H9 (cell line): ENCODE measurements at regions not wholly inside any gene's neighbourhood (a gene's known extent, or its start where the extent isn't known, plus 50 kb on each side); places are given as distances from the start of the nearest gene placed in this dataset.

Source experiments
- DNase-seq: peaks from one replicate; pipeline ENCODE4 v3.0.0-alpha.2; 2017
- H2AFZ ChIP-seq: one replicate; pipeline ENCODE4 v1.6.1; 2013; ENCODE audit warnings: mild to moderate bottlenecking, low read length, control low read depth, moderate library complexity
- H2AK5ac ChIP-seq: 2 replicates; pipeline ENCODE4 v1.6.1; 2013; ENCODE audit warnings: low read length, control low read depth, mixed read lengths; ENCODE audit not compliant: insufficient read length
- H2BK120ac ChIP-seq: one replicate; pipeline ENCODE4 v1.6.1; 2013; ENCODE audit warnings: low read depth, mild to moderate bottlenecking, low read length, control low read depth, inconsistent platforms; ENCODE audit not compliant: poor library complexity, severe bottlenecking
- H2BK12ac ChIP-seq: 2 replicates; pipeline ENCODE4 v1.6.1; 2013; ENCODE audit warnings: low read length, control low read depth, mixed read lengths, low read depth; ENCODE audit not compliant: insufficient read length
- H2BK15ac ChIP-seq: 2 replicates; pipeline ENCODE4 v1.6.1; 2013; ENCODE audit warnings: low read depth, low read length, control low read depth
- H2BK20ac ChIP-seq: one replicate; pipeline ENCODE4 v1.6.1; 2013; ENCODE audit warnings: low read depth, mild to moderate bottlenecking, low read length, control low read depth, inconsistent platforms; ENCODE audit not compliant: poor library complexity, severe bottlenecking
- H2BK5ac ChIP-seq: 2 replicates; pipeline ENCODE4 v1.6.1; 2013; ENCODE audit warnings: low read length, control low read depth, mixed read lengths; ENCODE audit not compliant: insufficient read length
- H3K14ac ChIP-seq: 2 replicates; pipeline ENCODE4 v1.6.1; 2013; ENCODE audit warnings: low read length, control low read depth; ENCODE audit not compliant: insufficient read depth
- H3K18ac ChIP-seq: 2 replicates; pipeline ENCODE4 v1.6.1; 2013; ENCODE audit warnings: low read depth, mild to moderate bottlenecking, mixed read lengths, low read length, control low read depth; ENCODE audit not compliant: insufficient read length
- H3K23ac ChIP-seq: 2 replicates; pipeline ENCODE4 v1.6.1; 2013; ENCODE audit warnings: low read length, control low read depth, mixed read lengths, low read depth; ENCODE audit not compliant: insufficient read length
- H3K23me2 ChIP-seq: 2 replicates; pipeline ENCODE4 v1.6.1; 2013; ENCODE audit warnings: low read depth, mild to moderate bottlenecking, mixed read lengths, low read length, control low read depth; ENCODE audit not compliant: insufficient read length, poor library complexity, severe bottlenecking
- H3K27ac ChIP-seq: 2 replicates; pipeline ENCODE4 v1.5.1; 2013; ENCODE audit warnings: low read length, control low read depth, mixed read lengths, low read depth; ENCODE audit not compliant: insufficient read length
- H3K27me3 ChIP-seq: 2 replicates; pipeline ENCODE4 v1.6.1; 2013; ENCODE audit warnings: low read length, control low read depth, inconsistent platforms; ENCODE audit not compliant: insufficient read depth
- H3K4ac ChIP-seq: 2 replicates; pipeline ENCODE4 v1.6.1; 2013; ENCODE audit warnings: low read depth, mild to moderate bottlenecking, control low read depth, inconsistent platforms, low read length, moderate library complexity
- H3K4me1 ChIP-seq: 2 replicates; pipeline ENCODE4 v1.6.1; 2013; ENCODE audit warnings: low read length, control low read depth, inconsistent platforms; ENCODE audit not compliant: insufficient read depth
- H3K4me2 ChIP-seq: 2 replicates; pipeline ENCODE4 v1.6.1; 2013; ENCODE audit warnings: low read length, control low read depth, mixed read lengths; ENCODE audit not compliant: insufficient read length, insufficient read depth
- H3K56ac ChIP-seq: 2 replicates; pipeline ENCODE4 v1.6.1; 2013; ENCODE audit warnings: low read depth, mild to moderate bottlenecking, mixed read lengths, low read length, control low read depth; ENCODE audit not compliant: insufficient read length
- H3K79me1 ChIP-seq: 2 replicates; pipeline ENCODE4 v1.6.1; 2013; ENCODE audit warnings: low read depth, mild to moderate bottlenecking, moderate library complexity, low read length, control low read depth, inconsistent platforms; ENCODE audit not compliant: insufficient read depth, poor library complexity, severe bottlenecking
- H3K79me2 ChIP-seq: 2 replicates; pipeline ENCODE4 v1.6.1; 2013; ENCODE audit warnings: low read length, control low read depth, inconsistent platforms; ENCODE audit not compliant: insufficient read depth
- H3K9ac ChIP-seq: 2 replicates; pipeline ENCODE4 v1.6.1; 2013; ENCODE audit warnings: low read length, control low read depth, mixed read lengths; ENCODE audit not compliant: insufficient read length; ENCODE audit errors: extremely low read depth
- H3K9me3 ChIP-seq: one replicate; pipeline ENCODE4 v1.6.1; 2013; ENCODE audit warnings: low read depth, low read length, inconsistent platforms; ENCODE audit not compliant: control insufficient read depth
- H3T11ph ChIP-seq: one replicate; pipeline ENCODE4 v1.6.1; 2013; ENCODE audit warnings: mild to moderate bottlenecking, low read length, control low read depth, inconsistent platforms
- H4K20me1 ChIP-seq: one replicate; pipeline ENCODE4 v1.6.1; 2013; ENCODE audit not compliant: control insufficient read depth, insufficient read length, insufficient read depth
- H4K5ac ChIP-seq: 2 replicates; pipeline ENCODE4 v1.6.1; 2013; ENCODE audit warnings: low read depth, mild to moderate bottlenecking, mixed read lengths, low read length, control low read depth; ENCODE audit not compliant: insufficient read length
- H4K8ac ChIP-seq: replicated peaks from 2 replicates; pipeline ENCODE4 v1.6.1; 2013; ENCODE audit warnings: low read length, control low read depth, mixed read lengths, low read depth; ENCODE audit not compliant: insufficient read length
- H4K91ac ChIP-seq: 2 replicates; pipeline ENCODE4 v1.6.1; 2013; ENCODE audit warnings: low read depth, mild to moderate bottlenecking, moderate library complexity, mixed read lengths, low read length, control low read depth; ENCODE audit not compliant: insufficient read length
- H3K27ac Mint-ChIP-seq, 3 experiments: 2 replicates in 2 of 3; 3 replicates in 1 of 3; pipeline ENCODE4 v1.8.0; 2020 to 2021; ENCODE audit warnings: mixed read lengths in 3 of 3, mild to moderate bottlenecking in 1 of 3, moderate library complexity in 1 of 3
- H3K27me3 Mint-ChIP-seq: 2 replicates; pipeline ENCODE4 v1.8.0; 2021; ENCODE audit warnings: low read depth, mild to moderate bottlenecking, moderate library complexity, mixed read lengths
- H3K36me3 Mint-ChIP-seq, 3 experiments: 2 replicates in 2 of 3; 3 replicates in 1 of 3; pipeline ENCODE4 v1.8.0; 2020 to 2021; ENCODE audit warnings: low read depth in 3 of 3, mixed read lengths in 3 of 3; ENCODE audit not compliant: insufficient read depth in 1 of 3
- H3K4me1 Mint-ChIP-seq, 2 experiments: 2 replicates each; pipeline ENCODE4 v1.8.0; 2020; ENCODE audit warnings: mixed read lengths in 2 of 2
- H3K4me3 Mint-ChIP-seq, 2 experiments: 2 replicates in 1 of 2; 3 replicates in 1 of 2; pipeline ENCODE4 v1.8.0; 2020 to 2021; ENCODE audit warnings: mild to moderate bottlenecking in 2 of 2, mixed read lengths in 2 of 2, moderate library complexity in 1 of 2
- H3K9me3 Mint-ChIP-seq, 2 experiments: 2 replicates in 1 of 2; 3 replicates in 1 of 2; pipeline ENCODE4 v1.8.0; 2020; ENCODE audit warnings: mild to moderate bottlenecking in 2 of 2, mixed read lengths in 2 of 2, moderate library complexity in 1 of 2
- TF ChIP-seq, protein P1 (sequence below): fragments of 200-600 bp; sonication (generic); conservative IDR thresholded peaks from 3 replicates; pipeline ENCODE4 v1.8.0; 2021; ENCODE audit warnings: antibody characterized with exemption, mild to moderate bottlenecking

DNA sequence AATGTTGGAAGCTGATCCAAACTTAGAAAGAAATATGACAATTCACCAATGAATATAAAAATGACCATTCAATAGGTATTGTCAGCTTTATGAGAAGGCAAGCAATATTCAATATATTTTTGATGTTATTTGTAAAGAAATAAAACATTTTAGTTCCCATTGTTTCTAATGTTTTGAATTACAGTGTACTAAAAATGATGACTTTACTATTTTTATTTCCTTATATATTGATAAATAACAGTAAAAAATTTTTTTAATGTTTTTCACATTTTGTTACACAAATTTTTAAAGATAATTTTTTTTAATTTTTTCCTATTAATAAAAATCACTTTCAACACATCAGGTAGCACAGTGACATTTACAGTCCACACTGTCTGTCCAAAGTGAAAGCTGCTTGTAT, 565.5 kb upstream of the FAM241A start:
- Histone ChIP-seq H3K9ac (no peak overlapping the region), H4K8ac (no peak overlapping the region), H3K4me1 (no peaks in the 10 kb centered on the region), H4K91ac (no peak overlapping the region), H3K27me3 (no peaks in the 10 kb centered on the region), H3K23ac (no peak overlapping the region), H3K14ac (no peak overlapping the region), H3K9me3 (peaks cover 3% of the 10 kb centered on the region), H2BK5ac (no peak overlapping the region), H4K20me1 (no peaks in the 10 kb centered on the region), H3K23me2 (no peaks in the 10 kb centered on the region), H3K18ac (no peak overlapping the region), H3K27ac (no peak overlapping the region), H2AK5ac (no peak overlapping the region), H2BK120ac (no peak overlapping the region), H3T11ph (no peak overlapping the region), H3K79me1 (no peaks in the 10 kb centered on the region), H3K4me2 (no peak overlapping the region), H2BK15ac (no peak overlapping the region), H2BK20ac (no peak overlapping the region), H3K4ac (no peak overlapping the region), H2AFZ (no peak overlapping the region), H2BK12ac (no peak overlapping the region), H3K79me2 (no peaks in the 10 kb centered on the region), H3K56ac (no peak overlapping the region), H4K5ac (no peak overlapping the region)
- Mint-ChIP-seq H3K27me3 (no peaks in the 10 kb centered on the region), H3K27ac (no peak overlapping the region), H3K4me1 (no peaks in the 10 kb centered on the region), H3K9me3 (peaks cover 16 to 21% of the 10 kb centered on the region in 2 experiments), H3K4me3 (no peak overlapping the region), H3K36me3 (peaks cover 10 to 15% (median 15%) of the 10 kb centered on the region in 3 experiments; a peak in 6 of 7 replicates)
- TF ChIP-seq, protein P1, sequence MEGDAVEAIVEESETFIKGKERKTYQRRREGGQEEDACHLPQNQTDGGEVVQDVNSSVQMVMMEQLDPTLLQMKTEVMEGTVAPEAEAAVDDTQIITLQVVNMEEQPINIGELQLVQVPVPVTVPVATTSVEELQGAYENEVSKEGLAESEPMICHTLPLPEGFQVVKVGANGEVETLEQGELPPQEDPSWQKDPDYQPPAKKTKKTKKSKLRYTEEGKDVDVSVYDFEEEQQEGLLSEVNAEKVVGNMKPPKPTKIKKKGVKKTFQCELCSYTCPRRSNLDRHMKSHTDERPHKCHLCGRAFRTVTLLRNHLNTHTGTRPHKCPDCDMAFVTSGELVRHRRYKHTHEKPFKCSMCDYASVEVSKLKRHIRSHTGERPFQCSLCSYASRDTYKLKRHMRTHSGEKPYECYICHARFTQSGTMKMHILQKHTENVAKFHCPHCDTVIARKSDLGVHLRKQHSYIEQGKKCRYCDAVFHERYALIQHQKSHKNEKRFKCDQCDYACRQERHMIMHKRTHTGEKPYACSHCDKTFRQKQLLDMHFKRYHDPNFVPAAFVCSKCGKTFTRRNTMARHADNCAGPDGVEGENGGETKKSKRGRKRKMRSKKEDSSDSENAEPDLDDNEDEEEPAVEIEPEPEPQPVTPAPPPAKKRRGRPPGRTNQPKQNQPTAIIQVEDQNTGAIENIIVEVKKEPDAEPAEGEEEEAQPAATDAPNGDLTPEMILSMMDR: no peak
- no peak for DNase-seq
